DND-41 (cell line): ENCODE measurements at regions not wholly inside any gene's neighbourhood (a gene's known extent, or its start where the extent isn't known, plus 50 kb on each side); places are given as distances from the start of the nearest gene placed in this dataset.

Experiments used
- ATAC-seq: fragments of 200-7000 bp; cut with Tn5 transposase; 3 replicates; pipeline ENCODE4 v1.9.1; 2021; ENCODE audit warnings: low read depth; ENCODE audit not compliant: insufficient read depth
- DNase-seq: peaks from one replicate; pipeline ENCODE4 v3.0.0-alpha.2; 2020
- H2AFZ ChIP-seq: 2 replicates; pipeline ENCODE4 v1.6.0; 2012; ENCODE audit warnings: low read depth, low read length
- H3K27ac ChIP-seq: 2 replicates; pipeline ENCODE4 v1.5.1; 2012; ENCODE audit warnings: low read length, inconsistent platforms
- H3K27me3 ChIP-seq: fragments of 200-600 bp; sonication (generic); 2 replicates; pipeline ENCODE4 v1.6.0; 2012; ENCODE audit warnings: low read length, mild to moderate bottlenecking, inconsistent platforms; ENCODE audit not compliant: insufficient read depth, poor library complexity
- H3K36me3 ChIP-seq: 2 replicates; pipeline ENCODE4 v1.5.1; 2012; ENCODE audit warnings: low read length, inconsistent platforms; ENCODE audit not compliant: insufficient read depth
- H3K4me1 ChIP-seq: 2 replicates; pipeline ENCODE4 v1.5.1; 2012; ENCODE audit warnings: mild to moderate bottlenecking, low read length; ENCODE audit not compliant: insufficient read depth
- H3K4me2 ChIP-seq: 2 replicates; pipeline ENCODE4 v1.6.0; 2012; ENCODE audit warnings: mild to moderate bottlenecking, moderate library complexity, low read length, inconsistent platforms; ENCODE audit not compliant: insufficient read depth
- H3K4me3 ChIP-seq, 2 experiments: fragments of 200-600 bp in 1 of 2; shearing (Covaris generic) in 1 of 2; 2 replicates each; pipeline ENCODE4 v1.5.1; 2012 to 2016; ENCODE audit warnings: inconsistent platforms in 2 of 2, low read length in 2 of 2, mild to moderate bottlenecking in 2 of 2, low read depth in 1 of 2, moderate library complexity in 1 of 2
- H3K79me2 ChIP-seq: 2 replicates; pipeline ENCODE4 v1.6.0; 2012; ENCODE audit warnings: low read length, inconsistent platforms; ENCODE audit not compliant: insufficient read depth
- H3K9ac ChIP-seq: 2 replicates; pipeline ENCODE4 v1.6.0; 2012; ENCODE audit warnings: low read depth, mild to moderate bottlenecking, inconsistent platforms, low read length, moderate library complexity
- H3K9me3 ChIP-seq: 2 replicates; pipeline ENCODE4 v1.5.1; 2012; ENCODE audit warnings: low read length, moderate library complexity, mild to moderate bottlenecking, inconsistent platforms; ENCODE audit not compliant: insufficient read depth, severe bottlenecking
- H4K20me1 ChIP-seq: 2 replicates; pipeline ENCODE4 v1.6.0; 2012; ENCODE audit warnings: low read length; ENCODE audit not compliant: insufficient read depth
- EZH2 ChIP-seq: IDR thresholded peaks from 3 replicates; pipeline ENCODE4 v1.6.1; 2012; ENCODE audit warnings: borderline replicate concordance, low read depth, mild to moderate bottlenecking, moderate library complexity, low read length, inconsistent platforms; ENCODE audit not compliant: severe bottlenecking
- TF ChIP-seq, protein P1 (sequence below): IDR thresholded peaks from 2 replicates; pipeline ENCODE4 v1.5.1; 2012; ENCODE audit warnings: borderline replicate concordance, low read length, moderate library complexity, mild to moderate bottlenecking; ENCODE audit not compliant: poor library complexity, severe bottlenecking; ENCODE audit errors: extremely low read depth

DNA sequence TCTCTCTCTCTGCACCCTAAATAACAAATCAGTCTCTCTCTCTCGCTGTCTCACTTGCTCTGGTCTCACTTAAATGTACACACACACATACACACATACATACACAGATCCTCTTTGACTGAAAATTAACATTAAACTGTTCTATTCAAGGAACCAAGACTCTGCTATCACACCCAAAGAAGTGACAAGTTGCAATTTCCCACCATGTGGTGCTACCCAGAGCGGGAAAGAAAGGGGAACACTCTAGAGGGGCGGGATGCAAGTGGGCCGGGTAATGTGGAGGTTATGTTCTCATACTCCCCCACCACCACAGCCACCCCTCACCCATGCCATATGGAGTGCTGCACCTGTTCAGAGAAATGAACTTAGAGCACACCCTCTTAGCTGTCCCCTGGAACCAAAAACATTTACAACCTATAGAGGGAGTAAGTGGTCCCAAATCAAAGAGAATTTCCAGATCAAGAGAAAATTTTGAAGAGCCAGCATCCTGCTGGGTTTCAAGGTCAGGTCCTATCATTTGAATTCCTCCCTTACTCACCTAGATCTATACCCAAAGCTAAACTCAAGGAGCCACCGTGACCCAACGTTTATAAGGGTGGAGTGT lies 319.4 kb downstream of the BRINP2 start:
- Histone ChIP-seq H3K27ac (no peak overlapping the region), H3K79me2 (no peaks in the 10 kb centered on the region), H3K4me3 (no peak overlapping the region), H3K4me1 (no peaks in the 10 kb centered on the region), H4K20me1 (no peaks in the 10 kb centered on the region), H2AFZ (no peak overlapping the region), H3K9ac (no peak overlapping the region), H3K36me3 (no peaks in the 10 kb centered on the region), H3K9me3 (no peaks in the 10 kb centered on the region), H3K27me3 (no peaks in the 10 kb centered on the region), H3K4me2 (no peak overlapping the region)
- no peak for ATAC-seq
- TF ChIP-seq, protein P1, sequence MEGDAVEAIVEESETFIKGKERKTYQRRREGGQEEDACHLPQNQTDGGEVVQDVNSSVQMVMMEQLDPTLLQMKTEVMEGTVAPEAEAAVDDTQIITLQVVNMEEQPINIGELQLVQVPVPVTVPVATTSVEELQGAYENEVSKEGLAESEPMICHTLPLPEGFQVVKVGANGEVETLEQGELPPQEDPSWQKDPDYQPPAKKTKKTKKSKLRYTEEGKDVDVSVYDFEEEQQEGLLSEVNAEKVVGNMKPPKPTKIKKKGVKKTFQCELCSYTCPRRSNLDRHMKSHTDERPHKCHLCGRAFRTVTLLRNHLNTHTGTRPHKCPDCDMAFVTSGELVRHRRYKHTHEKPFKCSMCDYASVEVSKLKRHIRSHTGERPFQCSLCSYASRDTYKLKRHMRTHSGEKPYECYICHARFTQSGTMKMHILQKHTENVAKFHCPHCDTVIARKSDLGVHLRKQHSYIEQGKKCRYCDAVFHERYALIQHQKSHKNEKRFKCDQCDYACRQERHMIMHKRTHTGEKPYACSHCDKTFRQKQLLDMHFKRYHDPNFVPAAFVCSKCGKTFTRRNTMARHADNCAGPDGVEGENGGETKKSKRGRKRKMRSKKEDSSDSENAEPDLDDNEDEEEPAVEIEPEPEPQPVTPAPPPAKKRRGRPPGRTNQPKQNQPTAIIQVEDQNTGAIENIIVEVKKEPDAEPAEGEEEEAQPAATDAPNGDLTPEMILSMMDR = no peak
- TF ChIP-seq EZH2 = no peak
- no peak for DNase-seq

DNA sequence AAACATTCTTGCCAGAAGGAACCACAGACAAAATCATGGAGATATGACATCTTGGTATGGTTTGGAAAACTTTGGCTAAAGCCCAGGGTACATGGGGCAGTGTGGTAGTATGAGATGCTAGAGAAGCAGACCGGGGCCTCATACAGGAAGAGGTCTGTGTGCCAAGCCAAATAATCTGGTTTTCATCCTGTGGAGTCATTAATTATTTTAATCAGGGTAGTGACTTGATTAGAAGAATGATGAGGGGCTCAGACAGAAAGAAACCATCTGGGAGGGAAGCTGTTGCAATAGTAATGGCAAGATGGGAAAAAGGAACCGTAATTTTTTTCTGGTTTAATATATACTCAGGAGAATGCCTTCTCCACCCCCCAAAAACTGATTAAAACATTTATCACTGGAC lies 318.0 kb downstream of the BRINP2 start:
- no peak overlapping the region for H3K4me2 ChIP-seq
- no peaks in the 10 kb centered on the region for H3K4me1 ChIP-seq
- H3K36me3 ChIP-seq = no peaks in the 10 kb centered on the region
- H4K20me1 ChIP-seq = no peaks in the 10 kb centered on the region
- no peak overlapping the region for H2AFZ ChIP-seq
- H3K4me3 ChIP-seq = no peak overlapping the region
- no peak overlapping the region for H3K9ac ChIP-seq
- ATAC-seq (no peak), DNase-seq (no peak)
- no peaks in the 10 kb centered on the region for H3K27me3 ChIP-seq
- no peaks in the 10 kb centered on the region for H3K79me2 ChIP-seq
- H3K9me3 ChIP-seq = no peaks in the 10 kb centered on the region
- no peak overlapping the region for H3K27ac ChIP-seq
- TF ChIP-seq EZH2 = no peak
- TF ChIP-seq, protein P1 = no peak

DNA sequence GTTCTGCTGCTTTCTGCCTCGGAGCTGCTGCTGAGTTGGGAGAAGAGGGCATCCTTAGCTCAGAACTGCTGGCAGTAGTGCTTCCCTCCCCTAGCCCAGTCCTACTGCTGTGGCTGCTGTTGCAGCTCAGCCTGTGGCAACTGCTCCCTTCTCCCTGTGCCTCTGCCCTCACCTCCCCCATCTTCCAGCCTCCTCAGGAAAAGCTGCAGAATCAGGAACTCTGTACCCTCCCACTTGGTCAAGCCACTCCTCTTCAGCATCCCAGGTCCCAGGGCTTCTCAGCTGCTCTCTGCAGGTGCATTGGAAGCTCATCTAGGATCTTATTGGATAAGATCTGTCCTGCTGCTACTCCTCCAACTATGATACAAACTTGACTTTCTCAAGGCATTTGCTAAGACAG lies 316.7 kb downstream of the BRINP2 start:
- H3K79me2 ChIP-seq = no peaks in the 10 kb centered on the region
- no peaks in the 10 kb centered on the region for H3K4me1 ChIP-seq
- H3K27me3 ChIP-seq = no peaks in the 10 kb centered on the region
- ATAC-seq (no peak), DNase-seq (no peak)
- H3K4me3 ChIP-seq = no peak overlapping the region
- H3K4me2 ChIP-seq = no peak overlapping the region
- H3K9me3 ChIP-seq = no peaks in the 10 kb centered on the region
- H4K20me1 ChIP-seq = no peaks in the 10 kb centered on the region
- no peak for TF ChIP-seq EZH2
- TF ChIP-seq, protein P1 = no peak
- no peak overlapping the region for H2AFZ ChIP-seq
- H3K27ac ChIP-seq = no peak overlapping the region
- H3K9ac ChIP-seq = no peak overlapping the region
- H3K36me3 ChIP-seq = no peaks in the 10 kb centered on the region

DNA sequence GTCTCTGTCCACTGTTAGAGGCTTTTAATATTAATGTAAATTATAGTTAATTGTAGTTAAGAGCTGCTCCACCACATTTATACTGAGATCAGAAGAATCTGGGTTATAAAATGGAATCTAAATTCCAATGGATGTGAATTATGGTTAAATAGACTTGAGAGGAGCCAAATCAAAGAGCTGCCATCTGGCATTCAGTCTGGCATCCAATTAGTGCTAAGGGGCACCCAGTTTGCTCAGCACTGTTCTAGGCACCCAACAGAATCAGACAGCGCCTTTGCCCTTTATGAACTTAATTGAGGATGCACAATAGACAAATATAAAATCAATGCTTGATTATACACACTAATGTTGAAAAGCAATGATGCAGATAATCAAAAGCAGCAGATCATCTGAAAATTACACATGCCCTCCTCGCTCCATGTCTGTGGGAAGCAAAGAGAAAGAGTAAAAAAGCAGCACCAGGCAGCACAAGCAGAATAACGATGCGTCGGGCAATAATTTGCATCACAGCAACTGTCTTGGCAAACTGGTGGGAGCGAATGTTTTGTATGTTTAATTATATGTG lies 310.1 kb downstream of the BRINP2 start:
- H3K79me2 ChIP-seq = no peaks in the 10 kb centered on the region
- no peaks in the 10 kb centered on the region for H3K36me3 ChIP-seq
- H3K27ac ChIP-seq = no peak overlapping the region
- no peak for DNase-seq
- no peak overlapping the region for H2AFZ ChIP-seq
- TF ChIP-seq, protein P1 = no peak
- no peak for TF ChIP-seq EZH2
- ATAC-seq = no peak
- no peak overlapping the region for H3K4me2 ChIP-seq
- H3K9me3 ChIP-seq = no peaks in the 10 kb centered on the region
- H3K4me1 ChIP-seq = no peaks in the 10 kb centered on the region
- no peaks in the 10 kb centered on the region for H3K27me3 ChIP-seq
- no peak overlapping the region for H3K9ac ChIP-seq
- H3K4me3 ChIP-seq = no peak overlapping the region
- no peaks in the 10 kb centered on the region for H4K20me1 ChIP-seq
